Liver (tissue), 8 donors: ENCODE measurements at regions not wholly inside any gene's neighbourhood (a gene's known extent, or its start where the extent isn't known, plus 50 kb on each side); places are given as distances from the start of the nearest gene placed in this dataset.

Source experiments
- DNase-seq: peaks from one replicate; pipeline ENCODE4 v3.0.0-alpha.2; 2017; ENCODE audit warnings: low spot score
- H3K27ac ChIP-seq, 2 donors: one replicate each; pipeline ENCODE4 v1.7.0; 2013; ENCODE audit warnings: inconsistent platforms in 2 of 2, low read length in 2 of 2, control low read depth in 1 of 2, low read depth in 1 of 2, mild to moderate bottlenecking in 1 of 2
- H3K27me3 ChIP-seq, 4 donors: one replicate each; pipeline versions ENCODE4 v1.6.1 to v1.7.0; 2013; ENCODE audit warnings: low read length in 3 of 4, inconsistent platforms in 1 of 4, mild to moderate bottlenecking in 1 of 4, moderate library complexity in 1 of 4; ENCODE audit not compliant: control insufficient read depth in 4 of 4, insufficient read depth in 4 of 4
- H3K36me3 ChIP-seq, 4 donors: one replicate each; pipeline versions ENCODE4 v1.6.1 to v1.7.0; 2013; ENCODE audit warnings: low read length in 3 of 4, mild to moderate bottlenecking in 3 of 4, low read depth in 1 of 4, moderate library complexity in 1 of 4; ENCODE audit not compliant: control insufficient read depth in 4 of 4, insufficient read depth in 3 of 4
- H3K4me1 ChIP-seq, 4 donors: one replicate each; pipeline versions ENCODE4 v1.6.1 to v1.7.0; 2013; ENCODE audit warnings: low read length in 3 of 4, mild to moderate bottlenecking in 3 of 4, moderate library complexity in 1 of 4; ENCODE audit not compliant: control insufficient read depth in 4 of 4, insufficient read depth in 4 of 4
- H3K4me3 ChIP-seq, 3 donors: one replicate each; pipeline versions ENCODE4 v1.6.1 to v1.7.0; 2013; ENCODE audit warnings: low read length in 3 of 3, control low read depth in 1 of 3, low read depth in 1 of 3, mild to moderate bottlenecking in 1 of 3
- H3K9ac ChIP-seq, 2 donors: one replicate each; pipeline ENCODE4 v1.7.0; 2013; ENCODE audit warnings: low read length in 2 of 2, mild to moderate bottlenecking in 2 of 2, moderate library complexity in 2 of 2, control low read depth in 1 of 2, low read depth in 1 of 2
- H3K9me3 ChIP-seq, 4 donors: one replicate each; pipeline versions ENCODE4 v1.6.1 to v1.7.0; 2013; ENCODE audit warnings: low read length in 3 of 4; ENCODE audit not compliant: control insufficient read depth in 4 of 4
- EGR1 ChIP-seq, 2 donors: IDR thresholded peaks; 2 replicates each; pipeline ENCODE4 v1.6.1; 2016 to 2018; ENCODE audit warnings: antibody characterized with exemption in 2 of 2, low read depth in 2 of 2
- FOXA1 ChIP-seq: IDR thresholded peaks from 2 replicates; pipeline ENCODE4 v1.6.1; 2016; ENCODE audit warnings: antibody characterized with exemption
- FOXA2 ChIP-seq: IDR thresholded peaks from 2 replicates; pipeline ENCODE4 v1.6.1; 2016; ENCODE audit warnings: antibody characterized with exemption
- GABPA ChIP-seq, 2 donors: IDR thresholded peaks in 1 of 2; conservative IDR thresholded peaks in 1 of 2; 2 replicates each; pipeline ENCODE4 v1.6.1; 2016; ENCODE audit warnings: antibody characterized with exemption in 2 of 2, mild to moderate bottlenecking in 1 of 2, moderate library complexity in 1 of 2
- HNF4A ChIP-seq, 2 donors: conservative IDR thresholded peaks; 2 replicates each; pipeline ENCODE4 v1.6.1; 2016; ENCODE audit warnings: antibody characterized with exemption in 2 of 2, mild to moderate bottlenecking in 2 of 2
- HNF4G ChIP-seq: IDR thresholded peaks from 2 replicates; pipeline ENCODE4 v1.6.1; 2016; ENCODE audit warnings: antibody characterized with exemption
- JUND ChIP-seq, 2 donors: IDR thresholded peaks; 2 replicates each; pipeline ENCODE4 v1.6.1; 2016; ENCODE audit warnings: antibody characterized with exemption in 2 of 2
- NR2F2 ChIP-seq: IDR thresholded peaks from 2 replicates; pipeline ENCODE4 v1.6.1; 2016; ENCODE audit warnings: antibody characterized with exemption
- RAD21 ChIP-seq, 2 donors: IDR thresholded peaks; 2 replicates each; pipeline ENCODE4 v1.6.1; 2016; ENCODE audit warnings: antibody characterized with exemption in 2 of 2, mild to moderate bottlenecking in 2 of 2
- RXRA ChIP-seq, 2 donors: IDR thresholded peaks; 2 replicates each; pipeline ENCODE4 v1.6.1; 2017 to 2018; ENCODE audit warnings: antibody characterized with exemption in 2 of 2, mild to moderate bottlenecking in 1 of 2
- SP1 ChIP-seq: IDR thresholded peaks from 2 replicates; pipeline ENCODE4 v1.6.1; 2018; ENCODE audit warnings: antibody characterized with exemption, mild to moderate bottlenecking
- TAF1 ChIP-seq: conservative IDR thresholded peaks from 2 replicates; pipeline ENCODE4 v1.6.1; 2016; ENCODE audit warnings: antibody characterized with exemption, mild to moderate bottlenecking
- YY1 ChIP-seq: IDR thresholded peaks from 2 replicates; pipeline ENCODE4 v1.6.1; 2016; ENCODE audit warnings: antibody characterized with exemption, mild to moderate bottlenecking
- WGBS: extraction: QIAGEN DNeasy Blood & Tissue Kit; methylation state at CpG from one replicate; pipeline ENCODE4 v1.1.7; 2013; 5-methylcytosine and 5-hydroxymethylcytosine counted together
- TF ChIP-seq, protein P1 (sequence below): fragments of 150-350 bp; IDR thresholded peaks from 2 replicates; pipeline ENCODE4 v1.5.1; 2017; ENCODE audit warnings: improper control_type of control experiment, low read depth, low read length; ENCODE audit not compliant: missing input control
- TF ChIP-seq, protein P2 (sequence below): IDR thresholded peaks from 2 replicates; pipeline ENCODE4 v1.6.1; 2016; ENCODE audit warnings: antibody characterized with exemption
- TF ChIP-seq, protein P3 (sequence below): IDR thresholded peaks from 2 replicates; pipeline ENCODE4 v1.6.1; 2016; ENCODE audit warnings: antibody characterized with exemption
- TF ChIP-seq, protein P4 (sequence below): IDR thresholded peaks from 2 replicates; pipeline ENCODE4 v1.6.1; 2016; ENCODE audit warnings: antibody characterized with exemption
- TF ChIP-seq, protein P5 (sequence below): IDR thresholded peaks from 2 replicates; pipeline ENCODE4 v1.6.1; 2016; ENCODE audit warnings: antibody characterized with exemption, mild to moderate bottlenecking
- donor health status: healthy.
- donor health status: healthy.
- donor health status: healthy.
- donor health status: healthy.
- donor health status: healthy.

DNA sequence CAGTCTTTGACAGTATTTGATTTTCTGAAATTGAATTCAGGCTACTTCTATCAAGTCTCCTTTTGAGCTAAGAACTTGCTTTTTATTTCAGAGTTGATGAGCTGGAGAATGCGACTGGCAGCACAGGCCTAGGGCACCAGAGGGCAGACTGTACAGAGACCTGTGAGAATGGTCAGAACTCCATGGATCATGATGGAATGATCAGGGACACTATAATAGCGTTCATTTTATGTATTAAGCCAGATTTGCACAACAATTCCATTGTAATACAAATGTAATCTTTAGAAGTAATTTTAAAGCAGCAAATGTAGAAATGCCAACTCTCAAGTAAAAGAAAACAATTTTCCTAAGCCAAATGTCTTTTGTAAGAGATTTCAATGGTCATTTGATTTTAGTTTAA, 902.4 kb downstream of the NR2F1-AS1 start:
- H3K36me3 ChIP-seq: no peaks in the 10 kb centered on the region
- no peak overlapping the region for H3K4me3 ChIP-seq
- H3K27me3 ChIP-seq: no peaks in the 10 kb centered on the region
- no peak overlapping the region for H3K9ac ChIP-seq
- no peak overlapping the region for H3K27ac ChIP-seq
- no peak for DNase-seq
- WGBS: 43% methylated on average over 2 of the region's 2 CpGs
- no peaks in the 10 kb centered on the region for H3K9me3 ChIP-seq
- TF ChIP-seq HNF4A (conservative IDR thresholded peaks at IDR 0.05): no peak
- peak; percentile 71 to 80 for TF ChIP-seq RAD21 (IDR thresholded peaks at IDR 0.05)
- TF ChIP-seq, protein P1, sequence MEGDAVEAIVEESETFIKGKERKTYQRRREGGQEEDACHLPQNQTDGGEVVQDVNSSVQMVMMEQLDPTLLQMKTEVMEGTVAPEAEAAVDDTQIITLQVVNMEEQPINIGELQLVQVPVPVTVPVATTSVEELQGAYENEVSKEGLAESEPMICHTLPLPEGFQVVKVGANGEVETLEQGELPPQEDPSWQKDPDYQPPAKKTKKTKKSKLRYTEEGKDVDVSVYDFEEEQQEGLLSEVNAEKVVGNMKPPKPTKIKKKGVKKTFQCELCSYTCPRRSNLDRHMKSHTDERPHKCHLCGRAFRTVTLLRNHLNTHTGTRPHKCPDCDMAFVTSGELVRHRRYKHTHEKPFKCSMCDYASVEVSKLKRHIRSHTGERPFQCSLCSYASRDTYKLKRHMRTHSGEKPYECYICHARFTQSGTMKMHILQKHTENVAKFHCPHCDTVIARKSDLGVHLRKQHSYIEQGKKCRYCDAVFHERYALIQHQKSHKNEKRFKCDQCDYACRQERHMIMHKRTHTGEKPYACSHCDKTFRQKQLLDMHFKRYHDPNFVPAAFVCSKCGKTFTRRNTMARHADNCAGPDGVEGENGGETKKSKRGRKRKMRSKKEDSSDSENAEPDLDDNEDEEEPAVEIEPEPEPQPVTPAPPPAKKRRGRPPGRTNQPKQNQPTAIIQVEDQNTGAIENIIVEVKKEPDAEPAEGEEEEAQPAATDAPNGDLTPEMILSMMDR: peak; percentile 34
- TF ChIP-seq SP1: no peak
- TF ChIP-seq, protein P2, sequence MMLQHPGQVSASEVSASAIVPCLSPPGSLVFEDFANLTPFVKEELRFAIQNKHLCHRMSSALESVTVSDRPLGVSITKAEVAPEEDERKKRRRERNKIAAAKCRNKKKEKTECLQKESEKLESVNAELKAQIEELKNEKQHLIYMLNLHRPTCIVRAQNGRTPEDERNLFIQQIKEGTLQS: no peak
- H3K4me1 ChIP-seq: no peaks in the 10 kb centered on the region

DNA sequence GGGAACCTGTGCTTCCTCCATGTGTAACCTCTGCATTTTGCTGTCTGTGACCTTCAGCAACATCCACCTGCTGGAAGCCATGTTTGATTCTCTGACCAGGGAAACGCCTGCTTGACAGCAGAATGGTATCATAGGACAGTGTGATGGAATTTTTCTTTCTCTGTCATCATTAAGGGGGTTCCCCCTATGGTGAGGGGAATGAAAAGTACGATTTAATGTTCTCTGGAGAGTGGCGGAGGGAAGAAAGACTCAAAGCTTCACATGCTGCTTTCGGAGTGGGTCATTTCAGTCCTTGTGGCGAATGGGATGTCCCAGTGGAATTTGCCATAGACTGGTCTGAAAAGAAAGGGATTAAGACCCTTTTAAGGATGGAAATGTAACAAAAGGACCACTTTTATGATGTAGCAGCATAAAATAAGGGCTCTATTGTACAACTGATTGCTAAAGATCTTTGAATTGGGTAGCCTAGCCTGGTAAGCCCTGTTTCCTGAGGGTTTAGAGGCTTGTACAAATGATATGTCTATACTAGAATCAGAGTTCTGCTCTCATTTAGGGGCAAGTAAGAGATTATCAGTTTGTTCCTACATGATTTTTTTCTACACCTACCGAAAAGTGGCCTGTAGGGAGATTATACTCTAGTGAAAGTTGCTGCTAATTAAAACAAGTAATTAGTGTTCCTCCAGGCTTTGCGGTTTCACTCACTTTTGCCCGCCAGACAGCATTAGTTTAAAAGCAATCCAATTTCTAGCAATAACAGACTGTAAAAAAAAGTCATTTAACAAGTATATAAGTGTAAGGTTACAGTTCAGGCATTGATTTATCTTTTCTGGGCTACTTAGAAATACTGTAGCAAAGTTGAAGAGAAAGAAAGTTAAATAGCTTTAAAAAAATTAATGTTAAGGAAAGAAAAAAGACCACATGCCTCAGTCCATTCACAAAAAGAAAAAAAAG, 904.5 kb downstream of the NR2F1-AS1 start:
- DNase-seq: no peak

More for the DNA sequence above, 904.5 kb downstream of the NR2F1-AS1 start:
- no peak overlapping the region for H3K4me3 ChIP-seq
- H3K9ac ChIP-seq: no peak overlapping the region
- no peak for TF ChIP-seq HNF4G
- no peak for TF ChIP-seq SP1
- TF ChIP-seq FOXA1: no peak
- no peak for TF ChIP-seq HNF4A (conservative IDR thresholded peaks at IDR 0.05)
- TF ChIP-seq, protein P3, sequence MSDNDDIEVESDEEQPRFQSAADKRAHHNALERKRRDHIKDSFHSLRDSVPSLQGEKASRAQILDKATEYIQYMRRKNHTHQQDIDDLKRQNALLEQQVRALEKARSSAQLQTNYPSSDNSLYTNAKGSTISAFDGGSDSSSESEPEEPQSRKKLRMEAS: no peak
- TF ChIP-seq FOXA2: no peak
- no peak for TF ChIP-seq YY1
- TF ChIP-seq, protein P2: no peak
- TF ChIP-seq, protein P1: no peak
- no peak for TF ChIP-seq JUND (IDR thresholded peaks at IDR 0.05)
- no peak for TF ChIP-seq RAD21 (IDR thresholded peaks at IDR 0.05)
- TF ChIP-seq, protein P4, sequence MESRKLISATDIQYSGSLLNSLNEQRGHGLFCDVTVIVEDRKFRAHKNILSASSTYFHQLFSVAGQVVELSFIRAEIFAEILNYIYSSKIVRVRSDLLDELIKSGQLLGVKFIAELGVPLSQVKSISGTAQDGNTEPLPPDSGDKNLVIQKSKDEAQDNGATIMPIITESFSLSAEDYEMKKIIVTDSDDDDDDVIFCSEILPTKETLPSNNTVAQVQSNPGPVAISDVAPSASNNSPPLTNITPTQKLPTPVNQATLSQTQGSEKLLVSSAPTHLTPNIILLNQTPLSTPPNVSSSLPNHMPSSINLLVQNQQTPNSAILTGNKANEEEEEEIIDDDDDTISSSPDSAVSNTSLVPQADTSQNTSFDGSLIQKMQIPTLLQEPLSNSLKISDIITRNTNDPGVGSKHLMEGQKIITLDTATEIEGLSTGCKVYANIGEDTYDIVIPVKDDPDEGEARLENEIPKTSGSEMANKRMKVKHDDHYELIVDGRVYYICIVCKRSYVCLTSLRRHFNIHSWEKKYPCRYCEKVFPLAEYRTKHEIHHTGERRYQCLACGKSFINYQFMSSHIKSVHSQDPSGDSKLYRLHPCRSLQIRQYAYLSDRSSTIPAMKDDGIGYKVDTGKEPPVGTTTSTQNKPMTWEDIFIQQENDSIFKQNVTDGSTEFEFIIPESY: no peak
- TF ChIP-seq GABPA (IDR thresholded peaks at IDR 0.05 in 1 of 2, conservative IDR thresholded peaks at IDR 0.05 in 1 of 2): no peak
- TF ChIP-seq, protein P5, sequence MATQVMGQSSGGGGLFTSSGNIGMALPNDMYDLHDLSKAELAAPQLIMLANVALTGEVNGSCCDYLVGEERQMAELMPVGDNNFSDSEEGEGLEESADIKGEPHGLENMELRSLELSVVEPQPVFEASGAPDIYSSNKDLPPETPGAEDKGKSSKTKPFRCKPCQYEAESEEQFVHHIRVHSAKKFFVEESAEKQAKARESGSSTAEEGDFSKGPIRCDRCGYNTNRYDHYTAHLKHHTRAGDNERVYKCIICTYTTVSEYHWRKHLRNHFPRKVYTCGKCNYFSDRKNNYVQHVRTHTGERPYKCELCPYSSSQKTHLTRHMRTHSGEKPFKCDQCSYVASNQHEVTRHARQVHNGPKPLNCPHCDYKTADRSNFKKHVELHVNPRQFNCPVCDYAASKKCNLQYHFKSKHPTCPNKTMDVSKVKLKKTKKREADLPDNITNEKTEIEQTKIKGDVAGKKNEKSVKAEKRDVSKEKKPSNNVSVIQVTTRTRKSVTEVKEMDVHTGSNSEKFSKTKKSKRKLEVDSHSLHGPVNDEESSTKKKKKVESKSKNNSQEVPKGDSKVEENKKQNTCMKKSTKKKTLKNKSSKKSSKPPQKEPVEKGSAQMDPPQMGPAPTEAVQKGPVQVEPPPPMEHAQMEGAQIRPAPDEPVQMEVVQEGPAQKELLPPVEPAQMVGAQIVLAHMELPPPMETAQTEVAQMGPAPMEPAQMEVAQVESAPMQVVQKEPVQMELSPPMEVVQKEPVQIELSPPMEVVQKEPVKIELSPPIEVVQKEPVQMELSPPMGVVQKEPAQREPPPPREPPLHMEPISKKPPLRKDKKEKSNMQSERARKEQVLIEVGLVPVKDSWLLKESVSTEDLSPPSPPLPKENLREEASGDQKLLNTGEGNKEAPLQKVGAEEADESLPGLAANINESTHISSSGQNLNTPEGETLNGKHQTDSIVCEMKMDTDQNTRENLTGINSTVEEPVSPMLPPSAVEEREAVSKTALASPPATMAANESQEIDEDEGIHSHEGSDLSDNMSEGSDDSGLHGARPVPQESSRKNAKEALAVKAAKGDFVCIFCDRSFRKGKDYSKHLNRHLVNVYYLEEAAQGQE: no peak
- TF ChIP-seq EGR1 (IDR thresholded peaks at IDR 0.05; ENCODE audit: low read depth in 2 of 2): no peak
- TF ChIP-seq NR2F2: no peak
- TF ChIP-seq TAF1: no peak
- TF ChIP-seq RXRA (IDR thresholded peaks at IDR 0.05): no peak
- H3K4me1 ChIP-seq: no peaks in the 10 kb centered on the region
- no peaks in the 10 kb centered on the region for H3K36me3 ChIP-seq
- no peak overlapping the region for H3K27ac ChIP-seq
- no peaks in the 10 kb centered on the region for H3K27me3 ChIP-seq
- H3K9me3 ChIP-seq: no peaks in the 10 kb centered on the region
- 91% methylated on average over 8 of the region's 8 CpGs for WGBS
